Stomach (tissue), 4 donors: ENCODE measurements at regions not wholly inside any gene's neighbourhood (a gene's known extent, or its start where the extent isn't known, plus 50 kb on each side); places are given as distances from the start of the nearest gene placed in this dataset.

Source experiments
- CTCF ChIP-seq, 7 experiments: fragments of 450-650 bp in 4 of 7; fragments of 200-600 bp in 3 of 7; sonication (generic) in 3 of 7; IDR thresholded peaks; one replicate each; pipeline ENCODE4 v1.5.1; 2016 to 2019; ENCODE audit warnings: antibody characterized with exemption in 7 of 7, control low read depth in 2 of 7, mild to moderate bottlenecking in 1 of 7
- POLR2A ChIP-seq, 4 donors: fragments of 450-650 bp; IDR thresholded peaks; one replicate each; pipeline ENCODE4 v1.6.1; 2016; ENCODE audit warnings: antibody characterized with exemption in 4 of 4, control low read depth in 2 of 4, mild to moderate bottlenecking in 1 of 4, moderate library complexity in 1 of 4

GRCh38 chr6:88480816-88481215 is 314.7 kb upstream of the CNR1 start:
- TF ChIP-seq CTCF (IDR thresholded peaks at IDR 0.05) (no peak), POLR2A (IDR thresholded peaks at IDR 0.05) (no peak)
